ENCODE measurements at regions not wholly inside any gene's neighbourhood (a gene's known extent, or its start where the extent isn't known, plus 50 kb on each side); places are given as distances from the start of the nearest gene placed in this dataset.

GRCh38 chr10:2968401-2969058, 98.8 kb upstream of the PFKP start:
- TF ChIP-seq CTCF (IDR thresholded peaks at IDR 0.05), result no peak
- TF ChIP-seq POLR2A (IDR thresholded peaks at IDR 0.05), result no peak

Data from right lobe of liver (tissue), 4 donors.